SK-N-SH (cell line): ENCODE measurements at regions not wholly inside any gene's neighbourhood (a gene's known extent, or its start where the extent isn't known, plus 50 kb on each side); places are given as distances from the start of the nearest gene placed in this dataset.

Source experiments
- CTCF ChIA-PET: fragments of 300-600, 350-600 bp; formaldehyde crosslinking; extraction: SDS; loops from one replicate; lab custom pipeline; 2021; lab: Yijun Ruan, JAX
- POLR2A ChIA-PET: fragments of 350-600 bp; sonication (Branson Sonifier 250); formaldehyde crosslinking; extraction: SDS; loops from one replicate; lab custom pipeline; 2020; ENCODE audit warnings: antibody characterized with exemption, inconsistent platforms; lab: Yijun Ruan, JAX
- DNase-seq: peaks from one replicate; pipeline ENCODE4 v3.0.0; 2012
- H2AFZ ChIP-seq: fragments of 200-600 bp; sonication (generic); 2 replicates; pipeline ENCODE4 v1.8.1; 2016; ENCODE audit warnings: antibody characterized with exemption, mild to moderate bottlenecking, low read depth
- H3F3A ChIP-seq: fragments of 200-600 bp; sonication (generic); replicated peaks from 2 replicates; pipeline ENCODE3; 2016; ENCODE audit warnings: antibody characterized with exemption, mild to moderate bottlenecking; ENCODE audit not compliant: insufficient read depth
- H3K27ac ChIP-seq, 2 experiments: fragments of 200-500 bp in 1 of 2; fragments of 200-600 bp in 1 of 2; sonication (Bioruptor generic) in 1 of 2; sonication (generic), shearing (Covaris generic) in 1 of 2; 2 replicates each; pipeline versions ENCODE4 v1.5.1 to v1.6.1; 2014 to 2016; ENCODE audit warnings: low read depth in 2 of 2, inconsistent platforms in 1 of 2, low read length in 1 of 2, mild to moderate bottlenecking in 1 of 2, mixed read lengths in 1 of 2
- H3K27me3 ChIP-seq: fragments of 200-600 bp; sonication (generic), shearing (Covaris generic); 2 replicates; pipeline ENCODE4 v1.6.1; 2016; ENCODE audit warnings: mixed run types; ENCODE audit not compliant: insufficient read depth
- H3K36me3 ChIP-seq, 2 experiments: fragments of 200-500 bp in 1 of 2; fragments of 200-600 bp in 1 of 2; sonication (Bioruptor generic) in 1 of 2; sonication (generic) in 1 of 2; replicated peaks in 1 of 2; 2 replicates each; pipeline versions ENCODE3 to v1.5.1; 2014 to 2016; ENCODE audit warnings: low read length in 1 of 2, mild to moderate bottlenecking in 1 of 2; ENCODE audit not compliant: insufficient read depth in 2 of 2, control insufficient read depth in 1 of 2
- H3K4me1 ChIP-seq, 2 experiments: fragments of 200-500 bp in 1 of 2; fragments of 200-600 bp in 1 of 2; sonication (Bioruptor generic) in 1 of 2; sonication (generic), shearing (Covaris generic) in 1 of 2; 2 replicates each; pipeline versions ENCODE4 v1.5.1 to v1.6.1; 2014 to 2016; ENCODE audit warnings: low read depth in 1 of 2, low read length in 1 of 2, mixed run types in 1 of 2; ENCODE audit not compliant: insufficient read depth in 2 of 2, control insufficient read depth in 1 of 2
- H3K4me2 ChIP-seq: fragments of 200-600 bp; sonication (generic), shearing (Covaris generic); 2 replicates; pipeline ENCODE4 v1.6.1; 2017; ENCODE audit warnings: mixed run types
- H3K4me3 ChIP-seq, 2 experiments: fragments of 200-500 bp in 1 of 2; fragments of 200-600 bp in 1 of 2; sonication (Bioruptor generic) in 1 of 2; sonication (generic), shearing (Covaris generic) in 1 of 2; 2 replicates each; pipeline versions ENCODE4 v1.5.1 to v1.8.1; 2014 to 2016; ENCODE audit warnings: low read depth in 2 of 2, inconsistent platforms in 1 of 2, low read length in 1 of 2, mild to moderate bottlenecking in 1 of 2, mixed read lengths in 1 of 2, moderate library complexity in 1 of 2
- H3K79me2 ChIP-seq: fragments of 200-600 bp; sonication (generic); 2 replicates; pipeline ENCODE4 v1.8.1; 2017; ENCODE audit warnings: mild to moderate bottlenecking; ENCODE audit not compliant: insufficient read depth
- H3K9ac ChIP-seq: fragments of 200-600 bp; sonication (generic); 2 replicates; pipeline ENCODE4 v1.6.1; 2017; ENCODE audit warnings: mixed run types
- H3K9me2 ChIP-seq: fragments of 200-600 bp; sonication (generic); 2 replicates; pipeline ENCODE4 v1.6.1; 2017; ENCODE audit warnings: mixed run types
- H3K9me3 ChIP-seq: fragments of 200-600 bp; sonication (generic); 2 replicates; pipeline ENCODE4 v1.6.1; 2017; ENCODE audit warnings: mixed run types, mild to moderate bottlenecking, moderate library complexity
- H4K20me1 ChIP-seq: fragments of 200-600 bp; sonication (generic); 2 replicates; pipeline ENCODE4 v1.6.1; 2017; ENCODE audit warnings: mild to moderate bottlenecking, mixed run types; ENCODE audit not compliant: insufficient read depth
- ELF1 ChIP-seq: IDR thresholded peaks from 2 replicates; pipeline ENCODE4 v1.4.0; 2012
- EP300 ChIP-seq, 2 experiments: IDR thresholded peaks; 2 replicates each; pipeline versions ENCODE4 v1.4.0 to v1.6.1; 2012; ENCODE audit warnings: borderline replicate concordance in 1 of 2, low read depth in 1 of 2, low read length in 1 of 2
- FOSL2 ChIP-seq: IDR thresholded peaks from 2 replicates; pipeline ENCODE4 v1.4.0; 2012; ENCODE audit warnings: low read depth, mild to moderate bottlenecking, moderate library complexity, borderline replicate concordance
- FOXM1 ChIP-seq: IDR thresholded peaks from 2 replicates; pipeline ENCODE4 v1.4.0; 2012; ENCODE audit warnings: low read depth, mild to moderate bottlenecking
- GATA2 ChIP-seq: sonication (generic); formaldehyde crosslinking; IDR thresholded peaks from 2 replicates; pipeline ENCODE4 v1.5.0; 2020; ENCODE audit warnings: mild to moderate bottlenecking, missing genetic modification reagents
- JUND ChIP-seq: IDR thresholded peaks from 2 replicates; pipeline ENCODE4 v1.4.0; 2012
- NRF1 ChIP-seq: IDR thresholded peaks from 2 replicates; pipeline ENCODE4 v1.6.1; 2012; ENCODE audit warnings: low read depth, mild to moderate bottlenecking, low read length
- RFX5 ChIP-seq: IDR thresholded peaks from 2 replicates; pipeline ENCODE4 v1.6.1; 2012; ENCODE audit warnings: mild to moderate bottlenecking, improper control_type of control experiment, low read length
- SIN3A ChIP-seq: IDR thresholded peaks from 2 replicates; pipeline ENCODE4 v1.6.1; 2012; ENCODE audit warnings: low read depth, mild to moderate bottlenecking, low read length, moderate library complexity, borderline replicate concordance
- TAF1 ChIP-seq: IDR thresholded peaks from 2 replicates; pipeline ENCODE4 v1.6.1; 2012; ENCODE audit warnings: low read depth, mild to moderate bottlenecking, low read length, moderate library complexity, borderline replicate concordance
- USF1 ChIP-seq: IDR thresholded peaks from 2 replicates; pipeline ENCODE4 v1.4.0; 2012; ENCODE audit warnings: low read depth, borderline replicate concordance
- WGBS: methylation state at CpG from one replicate; pipeline ENCODE4 v1.1.6; 2017; ENCODE audit warnings: low lambda C conversion rate; 5-methylcytosine and 5-hydroxymethylcytosine counted together

GRCh38 chr6:100177956-100178355, 183.9 kb upstream of the MCHR2 start:
- Histone ChIP-seq H3K27ac (no peak overlapping the region), H3K9me3 (no peaks in the 10 kb centered on the region), H3K4me2 (no peak overlapping the region), H3K4me1 (peaks cover 0 to 10% of the 10 kb centered on the region in 2 experiments; a peak in 1 of 4 replicates), H3K9ac (no peak overlapping the region), H3K4me3 (no peak overlapping the region), H3K9me2 (no peaks in the 10 kb centered on the region), H2AFZ (no peak overlapping the region), H3F3A (no peaks in the 10 kb centered on the region), H4K20me1 (no peaks in the 10 kb centered on the region), H3K36me3 (no peaks in the 10 kb centered on the region), H3K27me3 (no peaks in the 10 kb centered on the region)
- ChIA-PET POLR2A (no interaction called here), CTCF (interaction anchor here (0.7 kb wide), 1 partner anchor 302 kb away, joined by 3 read pairs; no protein-coding TSS in a partner anchor)
- WGBS: 14% methylated on average over 1 of the region's 1 CpG
- no peak for DNase-seq
- TF ChIP-seq FOXM1 (no peak), JUND (no peak), NRF1 (no peak)
- TF ChIP-seq, all 33 proteins: peak for 0
- no peaks in the 10 kb centered on the region for H3K79me2 ChIP-seq

- H3F3A ChIP-seq: no peaks in the 10 kb centered on the region
- no peak for TF ChIP-seq NRF1
- no peak for TF ChIP-seq SIN3A
- TF ChIP-seq RFX5: no peak
- TF ChIP-seq ELF1: no peak
- no peak for TF ChIP-seq GATA2 (CRISPR knock-in tag)
- no peak for TF ChIP-seq EP300 (IDR thresholded peaks at IDR 0.05; ENCODE audit: borderline replicate concordance in 1 of 2, low read depth in 1 of 2, low read length in 1 of 2)
- TF ChIP-seq TAF1: no peak
- no peak for TF ChIP-seq FOSL2
- no peak for TF ChIP-seq USF1
- H3K36me3 ChIP-seq: no peaks in the 10 kb centered on the region
- H3K79me2 ChIP-seq: no peaks in the 10 kb centered on the region
- H3K4me3 ChIP-seq: no peak overlapping the region
- ChIA-PET CTCF (interaction anchor here (1.0 to 1.6 kb wide), 5 partner anchors 14 to 543 kb away, joined by 3 to 7 read pairs (median 4); no protein-coding TSS in a partner anchor), POLR2A (no interaction called here)
- H3K27me3 ChIP-seq: no peaks in the 10 kb centered on the region; the same call in 1 of the 2 replicates
- WGBS: 34% methylated on average over 4 of the region's 4 CpGs
- no peak overlapping the region for H2AFZ ChIP-seq
- no peak for DNase-seq
- H3K4me2 ChIP-seq: no peak overlapping the region
- H3K9me3 ChIP-seq: no peaks in the 10 kb centered on the region
- H3K4me1 ChIP-seq: peaks cover 0 to 10% of the 10 kb centered on the region in 2 experiments; a peak in 1 of 4 replicates
- no peaks in the 10 kb centered on the region for H4K20me1 ChIP-seq
- H3K9me2 ChIP-seq: no peaks in the 10 kb centered on the region
- no peak overlapping the region for H3K27ac ChIP-seq
- H3K9ac ChIP-seq: no peak overlapping the region
Observed at GRCh38 chr6:100176951-100177710, 183.1 kb upstream of the MCHR2 start.
